Left colon (tissue), 2 donors: ENCODE measurements at regions not wholly inside any gene's neighbourhood (a gene's known extent, or its start where the extent isn't known, plus 50 kb on each side); places are given as distances from the start of the nearest gene placed in this dataset.

Experiments used
- ATAC-seq: fragments of 200-7000 bp; cut with Tn5 transposase; one replicate; pipeline ENCODE4 v1.9.1; 2020; ENCODE audit warnings: mild to moderate bottlenecking, moderate library complexity
- DNase-seq, 2 donors: peaks; one replicate each; pipeline ENCODE4 v3.0.0-alpha.2; 2020
- intact Hi-C, 2 donors: fragments of 100-400 bp; cut with DNase I in 1 of 2; cut with micrococcal nuclease in 1 of 2; formaldehyde crosslinking; loops; one replicate each; pipeline versions ENCODE4 v1.11.2 to v1.14.0; 2022; cut with DNase I, micrococcal nuclease
- donor health status: DM: no; HTN: no; CAD: no.
- donor health status: DM: yes; HTN: yes; CAD: no.

DNA sequence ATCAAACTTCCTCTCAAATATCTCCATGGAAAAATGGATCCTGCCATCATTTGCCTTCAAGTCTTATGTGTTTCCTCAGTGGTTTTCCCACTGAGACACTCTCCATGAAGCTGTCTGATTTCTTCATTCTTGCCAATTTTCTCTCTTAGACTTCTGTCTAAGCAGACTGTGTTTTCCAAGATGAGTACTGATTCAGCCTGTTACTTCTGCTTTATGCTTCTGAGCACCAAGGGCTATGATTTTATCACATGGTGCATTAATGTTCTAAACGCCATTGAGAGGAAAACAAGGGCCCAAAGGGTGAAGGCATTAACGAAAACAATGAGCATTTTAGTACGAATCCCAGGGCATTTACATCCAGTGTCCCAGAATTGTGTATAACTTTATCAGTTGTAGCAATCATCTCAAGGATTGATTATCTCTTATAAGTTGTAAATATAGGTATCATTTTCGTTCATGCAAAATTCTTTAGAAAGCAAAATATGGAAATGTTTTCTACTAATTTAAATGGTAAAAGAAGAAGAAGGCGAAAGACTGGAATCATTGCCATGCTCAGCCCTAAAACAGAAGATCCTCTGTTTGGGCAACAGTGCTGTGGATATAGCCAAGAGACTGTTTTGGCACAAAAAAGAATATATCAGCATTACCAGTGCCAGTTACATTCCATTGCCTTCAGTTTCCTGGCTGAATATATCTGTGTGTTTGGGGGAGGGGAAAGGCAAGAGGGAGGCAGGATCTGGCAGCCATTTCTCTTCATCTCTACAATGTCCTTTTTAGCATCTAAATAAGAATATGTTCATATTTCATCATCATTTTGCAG, 537.6 kb downstream of the ANXA1 start:
- ATAC-seq (no peak), DNase-seq (no peak)
- intact Hi-C loops, result no loop called here

DNA sequence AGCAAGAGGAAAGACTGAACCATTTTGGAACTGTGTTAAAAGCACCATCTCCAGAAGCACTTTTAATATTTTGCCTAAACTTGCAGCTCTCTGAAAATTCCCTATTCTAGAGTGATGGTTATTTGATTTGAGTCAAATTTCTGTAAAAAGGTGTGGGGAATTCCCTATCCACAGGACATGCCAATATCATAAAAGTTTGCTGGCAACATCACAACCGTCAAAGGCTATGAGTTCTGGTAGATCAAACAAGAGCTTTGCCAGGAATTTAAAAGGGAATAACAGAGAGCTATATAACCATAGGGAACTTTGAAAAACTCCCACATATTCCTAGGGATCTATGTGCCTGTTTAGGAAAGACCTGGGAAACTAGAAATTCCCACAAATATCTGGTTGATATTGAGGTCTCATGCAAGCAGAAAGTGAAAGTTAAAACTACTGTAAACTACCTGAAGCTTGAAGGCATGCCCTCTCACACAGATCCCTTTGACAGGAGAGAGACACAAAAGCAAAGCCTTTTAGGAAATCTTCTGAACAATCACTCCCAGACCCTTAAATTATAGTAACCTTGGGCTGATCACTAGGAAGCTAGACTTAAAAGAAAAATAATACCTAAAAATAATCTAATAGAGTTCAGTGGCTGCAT, 549.9 kb downstream of the ANXA1 start:
- intact Hi-C loops, result no loop called here
- DNase-seq, result no peak
- no peak for ATAC-seq

DNA sequence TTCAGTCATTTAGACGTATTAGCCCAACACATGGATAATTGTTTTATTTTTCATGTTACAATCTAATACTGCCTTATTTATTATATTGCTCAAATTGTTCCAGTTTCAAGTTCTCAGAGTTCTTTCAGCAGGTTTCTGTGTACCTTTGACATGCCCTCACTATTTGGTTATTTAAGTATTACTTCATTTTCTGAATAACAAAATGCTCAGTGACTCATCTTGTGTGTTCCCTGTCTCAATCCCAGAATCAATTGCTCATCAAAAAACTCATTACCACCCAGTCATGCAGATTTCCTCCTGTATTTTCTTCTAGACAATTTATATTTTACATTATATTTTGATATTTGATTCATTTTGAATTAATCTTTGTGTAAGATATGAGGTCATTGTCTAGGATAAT, 562.6 kb downstream of the ANXA1 start:
- intact Hi-C loops, result no loop called here
- ATAC-seq (no peak), DNase-seq (no peak)

DNA sequence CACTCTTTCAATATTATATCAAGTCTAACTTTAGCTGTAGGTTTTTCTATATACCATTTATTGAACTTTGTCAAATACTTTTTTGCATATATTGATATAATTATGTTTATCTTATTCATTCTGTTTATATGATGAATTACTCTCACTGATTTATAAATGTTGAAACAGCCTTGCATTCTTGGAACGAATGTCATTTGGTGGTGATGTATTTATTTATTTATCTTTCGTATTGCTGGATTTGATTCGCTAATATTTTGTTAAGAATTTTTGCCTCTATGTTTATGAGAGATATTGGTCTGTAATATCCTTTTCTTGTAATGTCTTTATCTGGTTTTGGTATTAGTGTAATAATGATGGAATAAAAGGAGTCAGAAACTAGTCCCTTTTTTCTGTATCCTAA, 563.9 kb downstream of the ANXA1 start:
- intact Hi-C loops, result no loop called here
- ATAC-seq (no peak), DNase-seq (no peak)

DNA sequence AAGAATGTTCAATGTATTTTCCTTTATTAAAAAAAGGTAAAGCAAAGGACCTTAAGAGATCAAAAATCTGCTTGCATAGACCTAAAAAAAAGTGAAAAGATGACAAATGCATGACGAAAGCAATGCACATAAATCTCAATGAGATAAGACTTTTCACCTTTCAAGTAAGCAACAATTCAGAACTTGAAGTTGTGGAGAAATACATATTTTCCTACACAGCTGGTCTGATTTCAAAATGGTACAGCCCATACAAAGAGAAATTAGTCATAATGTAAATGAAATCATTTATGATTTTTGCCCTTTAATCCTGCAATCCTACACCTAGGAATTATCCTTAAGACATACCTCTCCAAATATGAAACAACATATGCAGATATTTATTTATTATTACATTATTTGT, 568.0 kb downstream of the ANXA1 start:
- no peak for DNase-seq
- intact Hi-C loops, result no loop called here

DNA sequence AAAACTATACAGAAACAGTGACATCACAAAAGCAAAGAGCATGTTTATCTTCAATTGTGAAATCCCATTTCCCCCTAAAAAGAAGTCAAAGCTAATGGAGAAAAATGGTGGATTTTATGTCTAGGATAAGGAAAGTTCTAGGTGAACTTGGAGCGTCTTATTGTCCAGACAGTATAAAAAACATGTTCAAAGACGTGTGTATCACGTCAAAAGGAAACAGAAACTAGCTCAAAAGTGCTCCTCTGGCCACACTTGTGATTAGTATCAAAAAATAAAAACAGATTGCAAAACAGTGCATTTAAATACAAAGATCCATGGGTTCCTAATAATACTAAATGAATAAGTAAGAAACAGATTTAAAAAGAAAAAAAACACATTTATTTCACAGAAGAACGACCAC, 568.9 kb downstream of the ANXA1 start:
- ATAC-seq (no peak), DNase-seq (no peak)

More for the DNA sequence above, 568.0 kb downstream of the ANXA1 start:
- ATAC-seq, result no peak

DNA sequence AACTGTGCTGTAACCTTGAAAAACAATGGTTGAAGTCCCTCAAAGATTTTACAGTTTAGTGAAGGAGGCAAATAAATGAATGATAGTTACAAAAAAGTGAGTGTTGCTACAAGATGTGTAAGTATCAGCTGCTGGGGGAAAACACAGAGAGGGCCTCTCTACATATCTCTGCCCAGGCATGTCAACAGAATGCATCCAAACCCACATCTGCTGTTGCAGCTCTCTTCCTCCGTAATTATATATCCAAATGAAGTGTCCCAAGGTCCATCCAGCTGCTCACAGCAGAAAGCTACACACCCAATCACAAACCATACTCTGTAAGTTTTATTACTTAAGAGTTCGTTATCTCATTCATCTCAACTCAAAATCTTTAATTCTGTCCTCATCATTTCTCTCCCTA, 584.6 kb downstream of the ANXA1 start:
- intact Hi-C loops, result no loop called here
- DNase-seq (no peak), ATAC-seq (no peak)

More for the DNA sequence above, 568.9 kb downstream of the ANXA1 start:
- intact Hi-C loops, result no loop called here

DNA sequence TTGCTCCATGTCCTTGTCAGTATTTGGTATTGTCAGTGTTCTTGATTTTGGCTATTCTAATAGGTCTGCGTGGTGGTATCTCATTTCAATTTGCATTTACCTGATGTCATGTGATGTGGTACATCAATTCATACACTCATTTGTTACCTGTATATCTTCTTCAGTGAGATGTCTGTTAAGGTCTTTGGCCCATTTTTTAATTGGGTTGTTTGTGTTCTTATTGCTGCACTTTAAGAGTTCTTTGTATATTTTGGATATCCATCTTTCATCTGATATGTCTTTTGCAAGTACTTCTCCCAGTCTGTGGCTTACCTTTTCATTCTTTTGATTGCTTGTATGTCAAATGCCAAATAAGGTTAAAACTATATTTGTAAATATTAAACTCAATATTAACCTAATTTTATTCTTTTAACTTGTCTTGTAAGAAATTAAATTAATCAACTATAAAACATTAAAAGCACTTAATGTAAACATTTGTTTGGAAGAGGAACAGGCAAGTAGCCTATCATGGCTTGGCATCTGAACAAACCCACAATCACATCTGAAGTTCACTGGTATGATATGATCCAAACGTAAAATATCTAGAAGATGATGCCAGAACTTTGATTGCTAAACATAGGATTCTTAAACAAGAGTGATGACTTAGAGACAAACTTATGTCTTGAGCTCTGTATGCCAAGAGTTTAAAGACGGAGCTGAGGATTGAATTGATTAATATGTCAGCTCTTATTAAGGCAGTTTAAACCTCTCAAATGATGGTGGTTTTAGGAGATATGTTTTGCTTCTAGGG, 587.3 kb downstream of the ANXA1 start:
- ATAC-seq (no peak), DNase-seq (no peak)
- intact Hi-C loops, result no loop called here

DNA sequence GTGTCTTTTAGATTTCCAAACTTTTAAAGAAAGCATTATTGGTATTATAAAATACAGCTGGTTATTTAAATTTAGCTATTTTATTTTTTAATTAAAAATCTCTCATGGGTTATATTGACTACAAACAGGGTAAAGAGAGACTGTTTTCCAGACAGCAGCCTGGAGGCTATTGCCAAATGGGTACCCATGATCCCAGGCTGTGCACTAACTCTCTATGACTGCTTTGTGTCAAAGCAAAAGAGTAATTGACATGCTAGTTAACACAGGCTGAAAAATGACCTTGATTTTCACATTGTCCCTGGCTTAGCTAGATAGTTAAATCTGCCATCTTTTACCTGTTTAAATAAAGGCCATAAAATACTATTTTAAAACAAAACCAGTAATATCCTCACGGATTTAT, 589.7 kb downstream of the ANXA1 start:
- ATAC-seq (no peak), DNase-seq (no peak)
- intact Hi-C loops, result no loop called here

DNA sequence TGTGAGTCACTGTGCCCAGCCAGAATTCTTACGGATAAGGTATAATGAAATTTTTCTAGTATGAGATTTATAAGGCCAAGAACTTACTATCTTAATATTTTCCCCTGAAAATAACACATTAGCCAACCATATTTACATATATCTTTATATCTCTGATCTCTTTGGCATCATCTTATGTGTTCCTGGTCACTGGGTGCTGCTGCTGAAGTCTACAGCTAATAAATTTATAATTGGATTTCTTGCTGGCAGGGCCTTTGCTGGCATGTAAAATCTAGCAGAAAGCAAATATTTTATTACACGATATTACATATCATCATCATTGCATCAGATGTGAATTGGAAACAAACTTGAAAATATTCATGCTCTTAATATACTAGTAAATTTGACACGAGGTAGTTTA, 590.7 kb downstream of the ANXA1 start:
- intact Hi-C loops, result no loop called here
- ATAC-seq (no peak), DNase-seq (no peak)

DNA sequence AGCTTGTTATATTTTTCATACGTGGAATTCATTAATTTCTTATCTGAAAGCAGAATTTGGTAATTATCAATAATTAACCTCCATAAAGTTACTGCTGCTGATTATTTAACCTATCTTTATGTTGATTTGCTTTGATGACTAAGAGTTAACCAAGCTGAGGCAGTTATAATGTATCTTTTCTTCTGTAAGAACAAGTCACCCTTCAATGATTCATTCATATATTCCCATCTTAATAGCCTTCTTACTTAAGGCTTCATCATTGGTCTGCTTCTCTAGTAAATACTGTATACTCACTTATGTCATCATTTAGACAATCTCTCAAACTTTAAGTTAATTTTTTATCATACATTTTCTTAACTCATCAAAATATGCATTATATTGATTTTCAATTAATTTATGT, 592.2 kb downstream of the ANXA1 start:
- DNase-seq, result no peak
- ATAC-seq, result no peak
- intact Hi-C loops, result no loop called here

DNA sequence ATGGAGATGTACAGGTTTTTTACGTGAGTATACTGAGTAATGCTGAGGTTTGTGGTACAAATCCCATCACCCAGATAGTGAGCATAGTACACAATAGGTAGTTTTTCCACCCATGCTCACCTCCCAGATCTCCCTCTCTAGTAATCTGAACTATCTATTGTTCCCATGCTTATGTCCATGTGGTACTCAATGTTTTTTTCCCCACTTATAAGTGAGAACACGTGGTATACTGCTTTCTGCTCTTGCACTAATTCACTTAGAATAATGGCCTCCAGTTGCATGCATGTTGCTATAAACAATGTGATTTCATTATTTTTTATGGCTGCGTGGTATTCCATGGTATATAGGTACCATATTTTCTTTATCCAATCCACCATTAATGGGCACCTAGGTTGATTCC, 593.9 kb downstream of the ANXA1 start:
- DNase-seq, result no peak
- ATAC-seq, result no peak
- intact Hi-C loops, result no loop called here

DNA sequence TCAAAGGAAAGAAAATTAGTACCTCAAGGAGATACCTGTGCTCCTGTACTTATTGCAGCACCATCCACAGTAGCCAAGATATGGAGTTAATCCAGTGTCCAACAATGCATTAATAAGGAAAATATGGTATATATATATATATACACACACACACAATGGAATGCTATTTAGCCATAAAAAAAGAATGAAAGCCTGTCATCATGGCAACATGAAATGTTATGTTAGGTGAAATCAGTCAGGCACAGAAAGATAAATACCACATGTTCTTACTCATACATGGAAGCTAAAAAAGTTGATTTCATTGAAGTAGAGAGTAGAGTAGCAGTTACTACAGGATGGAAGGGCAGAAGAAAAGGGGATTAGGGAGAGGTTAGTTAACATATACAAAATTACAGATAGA, 601.5 kb downstream of the ANXA1 start:
- intact Hi-C loops, result no loop called here
- ATAC-seq (no peak), DNase-seq (no peak)

DNA sequence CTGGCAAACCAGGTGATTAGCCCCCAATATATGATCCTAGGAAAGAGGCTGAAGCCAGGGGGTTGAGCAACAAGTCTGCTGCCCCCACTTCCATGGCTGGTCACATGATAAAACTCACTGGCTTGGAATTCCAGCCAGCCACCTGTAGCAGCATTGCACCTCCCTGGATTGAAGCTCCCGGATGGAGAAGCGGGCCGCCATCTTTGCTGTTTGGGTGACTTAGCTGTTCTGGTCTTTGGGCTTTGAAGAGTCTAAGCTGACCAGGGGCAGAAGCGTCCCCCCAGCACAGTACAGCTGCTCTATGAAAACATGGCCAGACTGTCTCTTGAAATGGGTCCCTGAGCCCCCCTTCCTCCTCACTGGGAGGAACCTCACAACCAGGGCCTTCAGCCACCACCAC, 610.2 kb downstream of the ANXA1 start:
- no peak for DNase-seq
- intact Hi-C loops, result no loop called here

DNA sequence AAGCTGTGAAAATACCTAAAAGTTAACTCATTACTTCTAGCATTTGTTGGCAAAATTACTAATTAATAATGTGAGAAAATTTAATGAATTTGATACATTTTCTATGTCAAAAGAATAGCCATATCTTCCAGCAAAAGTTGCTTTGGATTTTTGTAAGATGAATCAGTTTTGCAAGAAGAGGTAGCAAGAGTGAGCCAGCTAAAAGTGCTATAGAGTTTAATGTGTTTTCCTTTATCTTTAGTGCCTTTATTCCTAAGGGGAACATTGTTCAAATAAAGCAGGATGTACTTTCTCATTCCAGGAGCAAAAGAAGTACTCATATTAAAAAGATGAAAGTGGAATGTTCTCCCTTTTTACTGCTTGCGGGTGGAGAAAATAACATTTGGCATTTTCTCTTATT, 622.2 kb downstream of the ANXA1 start:
- DNase-seq (no peak), ATAC-seq (no peak)
- intact Hi-C loops, result no loop called here

More for the DNA sequence above, 610.2 kb downstream of the ANXA1 start:
- ATAC-seq, result no peak

DNA sequence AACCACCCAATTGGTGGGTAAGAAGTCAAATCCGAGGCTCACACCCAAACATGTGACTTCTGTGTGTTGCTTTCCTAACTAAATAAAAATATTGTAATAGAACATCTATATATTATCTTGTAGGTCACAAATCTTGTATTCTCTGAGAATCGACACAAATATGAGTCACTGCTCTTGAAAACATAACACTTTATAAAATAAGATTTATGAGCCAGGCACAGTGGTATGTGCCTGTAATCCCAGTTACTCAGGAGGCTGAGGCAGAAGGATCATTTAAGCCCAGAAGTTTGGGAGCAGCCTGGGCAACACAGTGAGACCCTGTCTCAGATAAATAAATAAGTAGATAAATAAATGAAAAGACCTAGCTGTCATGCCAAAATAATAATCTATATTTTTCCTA, 624.1 kb downstream of the ANXA1 start:
- intact Hi-C loops, result no loop called here
- DNase-seq (no peak), ATAC-seq (no peak)

DNA sequence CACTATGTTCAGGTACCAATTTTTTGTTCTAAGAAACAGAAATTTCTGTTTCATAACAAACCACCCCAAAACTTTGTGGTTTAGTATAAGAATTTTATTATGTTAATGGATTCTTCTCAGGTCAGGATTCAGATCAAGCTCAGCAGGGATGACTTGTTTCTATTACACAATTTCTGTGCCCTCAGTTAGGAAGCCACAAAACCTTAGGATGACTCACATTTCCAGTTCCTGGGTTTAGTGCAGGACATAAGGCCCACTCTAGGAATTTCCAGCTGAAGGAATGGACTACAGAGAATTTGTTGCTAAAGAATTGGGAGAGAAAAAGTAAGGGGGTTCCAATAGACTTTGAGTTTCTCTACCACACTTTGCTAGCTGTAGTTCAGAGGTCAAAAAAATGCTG, 629.3 kb downstream of the ANXA1 start:
- intact Hi-C loops, result no loop called here
- DNase-seq (no peak), ATAC-seq (no peak)

DNA sequence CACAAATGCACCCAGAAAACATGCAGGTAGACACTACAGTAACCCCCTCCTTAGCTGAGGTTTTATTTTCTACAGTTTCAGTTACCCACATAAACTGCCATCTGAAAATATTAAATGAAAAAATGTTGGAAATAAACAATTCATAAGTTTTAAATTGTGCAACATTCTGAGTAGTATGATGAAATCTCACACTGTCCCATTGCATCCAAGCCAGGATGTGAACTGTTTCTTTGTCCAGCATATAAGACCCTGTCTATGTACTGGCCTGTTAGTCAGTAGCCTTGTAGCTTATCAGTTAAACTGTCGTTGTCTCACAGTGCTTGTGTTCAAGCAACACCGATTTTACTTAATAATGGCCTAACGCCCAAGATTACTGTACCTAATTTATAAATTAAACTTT, 630.5 kb downstream of the ANXA1 start:
- intact Hi-C loops, result no loop called here
- no peak for ATAC-seq
- DNase-seq, result no peak

DNA sequence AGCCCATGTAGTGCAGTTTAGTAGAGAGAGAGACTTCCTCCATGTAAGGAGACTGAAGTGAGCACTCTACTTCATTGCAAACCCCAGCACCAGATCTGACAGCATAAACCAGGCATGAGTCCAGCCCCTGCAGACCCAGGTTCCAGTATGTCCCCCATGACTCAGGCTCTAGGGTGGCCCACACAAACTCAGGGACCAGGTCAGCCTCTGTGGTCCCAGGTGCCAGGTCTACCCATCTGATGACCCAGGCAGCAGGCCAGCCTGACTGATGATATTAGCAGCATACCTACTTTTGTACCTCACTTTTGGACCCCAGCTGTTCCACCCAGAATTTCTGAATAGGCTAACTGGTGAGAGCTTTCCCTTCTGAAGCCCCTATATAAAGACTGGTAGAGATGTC, 647.8 kb downstream of the ANXA1 start:
- ATAC-seq (no peak), DNase-seq (no peak)
- intact Hi-C loops, result no loop called here

DNA sequence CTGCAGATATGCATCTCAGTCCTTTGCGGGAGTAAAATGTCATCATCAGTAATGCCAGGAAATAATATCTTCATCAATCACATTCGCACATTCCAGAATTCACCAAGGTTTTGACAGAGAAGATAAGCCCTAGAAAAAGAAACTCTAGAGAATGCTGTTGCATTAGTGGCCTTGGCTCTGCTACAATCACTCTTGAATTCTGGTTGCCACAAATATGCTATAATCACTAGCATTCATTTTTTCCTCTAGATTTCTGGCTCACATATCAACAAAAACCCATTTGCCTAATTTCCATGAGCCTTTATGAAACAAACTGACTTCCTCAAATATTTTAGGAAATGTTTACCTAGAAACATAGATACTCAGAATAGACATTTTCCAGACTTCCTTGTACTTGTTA, 653.4 kb downstream of the ANXA1 start:
- ATAC-seq, result no peak
- DNase-seq, result no peak

More for the DNA sequence above, 653.4 kb downstream of the ANXA1 start:
- intact Hi-C loops, result no loop called here
